ENCODE measurements at regions not wholly inside any gene's neighbourhood (a gene's known extent, or its start where the extent isn't known, plus 50 kb on each side); places are given as distances from the start of the nearest gene placed in this dataset.
"Not testable (repeated sequence)": the region's sequence is repeated elsewhere in the genome, so short reads cannot be mapped to it uniquely, and the experiment has no call there.

DNA sequence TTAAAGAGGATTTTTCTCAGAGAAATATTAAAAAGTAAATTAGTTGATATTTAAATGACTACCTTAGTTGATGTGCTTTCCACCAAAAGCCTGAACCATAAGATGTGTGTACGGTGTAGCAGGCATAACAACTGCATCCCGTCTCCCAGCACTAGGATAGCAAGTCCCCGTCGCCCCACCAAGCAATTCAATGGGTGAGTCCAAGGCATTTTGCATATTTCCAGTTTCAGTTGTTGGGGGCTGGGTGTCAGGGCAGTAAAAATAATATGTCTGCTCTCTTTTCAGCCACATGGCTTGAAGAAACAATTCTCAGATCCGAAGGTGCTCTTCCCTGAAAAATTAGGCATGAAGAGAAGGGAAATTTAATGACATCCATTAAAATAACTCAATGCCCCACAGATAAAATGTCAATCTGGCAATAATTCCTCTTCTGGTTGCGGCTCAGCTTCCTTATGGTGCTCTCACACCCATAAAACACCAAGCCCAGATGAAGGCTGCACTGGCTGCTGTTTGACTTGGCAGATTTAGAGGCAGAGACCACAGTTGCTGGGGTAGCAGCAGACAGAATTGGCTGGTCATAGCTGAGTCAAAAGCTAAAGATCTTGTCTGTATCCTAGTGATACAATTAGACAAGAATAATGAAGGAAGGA is 124.4 kb upstream of the ADCY2 start:
- TF ChIP-seq, protein P1, sequence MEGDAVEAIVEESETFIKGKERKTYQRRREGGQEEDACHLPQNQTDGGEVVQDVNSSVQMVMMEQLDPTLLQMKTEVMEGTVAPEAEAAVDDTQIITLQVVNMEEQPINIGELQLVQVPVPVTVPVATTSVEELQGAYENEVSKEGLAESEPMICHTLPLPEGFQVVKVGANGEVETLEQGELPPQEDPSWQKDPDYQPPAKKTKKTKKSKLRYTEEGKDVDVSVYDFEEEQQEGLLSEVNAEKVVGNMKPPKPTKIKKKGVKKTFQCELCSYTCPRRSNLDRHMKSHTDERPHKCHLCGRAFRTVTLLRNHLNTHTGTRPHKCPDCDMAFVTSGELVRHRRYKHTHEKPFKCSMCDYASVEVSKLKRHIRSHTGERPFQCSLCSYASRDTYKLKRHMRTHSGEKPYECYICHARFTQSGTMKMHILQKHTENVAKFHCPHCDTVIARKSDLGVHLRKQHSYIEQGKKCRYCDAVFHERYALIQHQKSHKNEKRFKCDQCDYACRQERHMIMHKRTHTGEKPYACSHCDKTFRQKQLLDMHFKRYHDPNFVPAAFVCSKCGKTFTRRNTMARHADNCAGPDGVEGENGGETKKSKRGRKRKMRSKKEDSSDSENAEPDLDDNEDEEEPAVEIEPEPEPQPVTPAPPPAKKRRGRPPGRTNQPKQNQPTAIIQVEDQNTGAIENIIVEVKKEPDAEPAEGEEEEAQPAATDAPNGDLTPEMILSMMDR (IDR thresholded peaks at IDR 0.05; ENCODE audit: extremely low read depth, insufficient read depth, missing control alignments) = no peak
- no peak for DNase-seq (ENCODE audit: low spot score)
- in situ Hi-C loops (cut with MboI; ENCODE audit: low pct_unique_long_range_greater_than_20kb, low sequenced_read_pairs, unreplicated experiment) = no loop called here

DNA sequence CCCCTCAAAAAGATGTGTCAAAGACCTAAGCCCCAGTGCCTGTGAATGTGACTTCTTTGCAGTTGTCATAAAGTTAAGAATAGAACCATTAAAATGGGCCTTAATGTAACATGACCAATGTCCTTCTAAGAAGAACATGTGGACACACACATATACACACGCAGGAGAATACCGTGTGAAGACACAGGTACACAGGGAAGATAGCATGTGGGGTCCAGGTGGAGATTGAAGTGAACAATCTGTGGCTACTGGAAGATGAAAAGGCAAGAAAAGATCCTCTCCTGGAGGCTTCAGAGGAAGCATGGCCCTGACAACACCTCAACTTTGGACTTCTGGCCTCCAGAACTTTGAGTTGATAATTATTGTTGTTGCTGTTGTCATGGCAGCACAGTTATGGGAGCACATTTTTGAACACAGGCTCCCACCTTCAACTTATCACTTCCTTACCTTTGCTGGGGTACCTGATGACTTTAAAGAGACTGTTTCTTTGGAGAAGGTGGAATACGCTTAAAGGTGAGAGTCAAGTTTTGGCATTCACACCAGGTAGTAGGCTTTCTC is 123.5 kb upstream of the ADCY2 start:
- TF ChIP-seq, protein P1 (IDR thresholded peaks at IDR 0.05; ENCODE audit: extremely low read depth, insufficient read depth, missing control alignments) = no peak
- no peak for DNase-seq (ENCODE audit: low spot score)
- in situ Hi-C loops (cut with MboI; ENCODE audit: low pct_unique_long_range_greater_than_20kb, low sequenced_read_pairs, unreplicated experiment) = no loop called here

DNA sequence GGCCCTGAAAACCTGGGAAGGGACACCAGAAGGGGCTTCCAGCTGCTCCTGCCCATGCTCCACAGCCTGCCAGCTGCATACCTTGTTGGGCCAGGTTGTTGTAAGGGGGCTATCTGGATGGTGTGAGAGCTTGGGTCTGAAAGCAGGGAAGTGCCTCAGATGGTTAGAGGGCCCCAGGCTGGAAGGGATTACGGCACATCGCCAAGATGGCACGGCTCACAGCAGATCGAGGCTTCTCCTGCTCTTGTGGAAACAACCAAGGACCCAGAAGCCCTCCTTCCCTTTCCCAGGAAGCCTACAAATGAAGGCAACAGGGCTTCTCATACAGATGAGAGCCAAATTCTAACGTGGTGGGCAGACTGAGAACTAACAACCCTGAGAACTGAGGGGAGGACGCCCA is 121.7 kb upstream of the ADCY2 start:
- DNase-seq (ENCODE audit: low spot score) = no peak
- TF ChIP-seq, protein P1 (IDR thresholded peaks at IDR 0.05; ENCODE audit: extremely low read depth, insufficient read depth, missing control alignments) = no peak
- in situ Hi-C loops (cut with MboI; ENCODE audit: low pct_unique_long_range_greater_than_20kb, low sequenced_read_pairs, unreplicated experiment) = no loop called here

DNA sequence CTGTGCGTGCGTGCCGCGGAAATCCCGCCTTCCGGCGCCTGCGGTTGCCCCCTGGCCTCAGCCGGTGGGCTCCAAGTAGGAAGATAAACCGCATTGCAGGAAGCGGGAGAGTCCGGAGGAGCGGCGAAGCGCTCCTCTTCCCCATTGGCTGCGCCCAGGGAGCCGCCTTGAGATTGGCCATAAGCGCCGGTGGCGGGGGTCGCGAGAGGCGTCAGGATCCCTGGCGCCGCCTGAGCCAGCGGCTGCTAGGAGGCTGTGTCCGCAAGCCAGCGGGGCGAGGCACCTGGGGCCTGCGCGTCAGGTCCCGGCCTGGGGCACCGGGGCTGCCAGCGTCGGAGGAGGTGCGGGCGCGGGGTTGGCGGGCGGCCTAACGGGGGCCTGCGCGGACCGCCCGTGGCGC is 106.3 kb upstream of the ADCY2 start:
- in situ Hi-C loops (cut with MboI; ENCODE audit: low pct_unique_long_range_greater_than_20kb, low sequenced_read_pairs, unreplicated experiment); DNase-seq (ENCODE audit: low spot score): not testable (repeated sequence)

DNA sequence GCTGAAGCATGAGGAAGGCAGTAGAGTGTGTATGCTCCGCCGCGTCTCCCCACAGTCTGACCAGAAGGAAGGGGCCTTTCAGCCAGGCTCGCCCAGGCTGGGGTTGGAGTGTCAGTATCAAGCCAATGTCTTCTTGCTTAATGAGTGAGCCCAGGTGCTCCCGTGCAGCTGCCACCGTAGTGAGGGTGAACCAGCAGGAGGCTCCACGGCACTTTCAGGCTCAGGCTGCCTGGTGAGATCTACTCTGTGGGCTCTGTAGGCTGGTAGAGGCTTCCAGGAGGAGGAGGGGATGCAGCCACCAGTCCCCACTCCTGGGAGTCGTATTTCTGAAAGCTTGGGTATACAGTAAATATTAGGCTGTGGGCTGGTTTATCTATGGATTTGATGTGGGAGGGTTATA is 98.1 kb upstream of the ADCY2 start:
- DNase-seq (ENCODE audit: low spot score) = not testable (repeated sequence)

DNA sequence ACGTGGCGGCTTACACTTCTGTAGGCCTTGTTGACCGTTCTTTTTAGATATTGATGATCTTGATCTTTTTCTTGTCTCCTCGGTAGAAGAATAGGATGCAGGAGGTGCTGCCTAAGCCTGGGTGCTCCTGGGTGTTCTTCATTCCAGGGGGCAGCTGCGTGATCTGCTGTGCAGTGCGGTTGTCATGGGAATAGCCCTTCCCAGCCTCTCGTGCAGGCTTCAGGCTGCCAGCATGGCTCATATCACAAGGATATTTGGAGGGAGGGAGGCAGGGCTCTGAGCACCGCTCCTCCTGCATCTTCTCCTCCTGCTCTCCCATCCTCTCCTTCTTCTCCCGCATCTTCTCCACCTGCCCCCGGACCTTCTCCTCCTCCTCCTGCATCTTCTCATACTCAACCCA is 96.2 kb upstream of the ADCY2 start:
- DNase-seq (ENCODE audit: low spot score); in situ Hi-C loops (cut with MboI; ENCODE audit: low pct_unique_long_range_greater_than_20kb, low sequenced_read_pairs, unreplicated experiment): not testable (repeated sequence)

More for the DNA sequence above, 98.1 kb upstream of the ADCY2 start:
- in situ Hi-C loops (cut with MboI; ENCODE audit: low pct_unique_long_range_greater_than_20kb, low sequenced_read_pairs, unreplicated experiment) = not testable (repeated sequence)

DNA sequence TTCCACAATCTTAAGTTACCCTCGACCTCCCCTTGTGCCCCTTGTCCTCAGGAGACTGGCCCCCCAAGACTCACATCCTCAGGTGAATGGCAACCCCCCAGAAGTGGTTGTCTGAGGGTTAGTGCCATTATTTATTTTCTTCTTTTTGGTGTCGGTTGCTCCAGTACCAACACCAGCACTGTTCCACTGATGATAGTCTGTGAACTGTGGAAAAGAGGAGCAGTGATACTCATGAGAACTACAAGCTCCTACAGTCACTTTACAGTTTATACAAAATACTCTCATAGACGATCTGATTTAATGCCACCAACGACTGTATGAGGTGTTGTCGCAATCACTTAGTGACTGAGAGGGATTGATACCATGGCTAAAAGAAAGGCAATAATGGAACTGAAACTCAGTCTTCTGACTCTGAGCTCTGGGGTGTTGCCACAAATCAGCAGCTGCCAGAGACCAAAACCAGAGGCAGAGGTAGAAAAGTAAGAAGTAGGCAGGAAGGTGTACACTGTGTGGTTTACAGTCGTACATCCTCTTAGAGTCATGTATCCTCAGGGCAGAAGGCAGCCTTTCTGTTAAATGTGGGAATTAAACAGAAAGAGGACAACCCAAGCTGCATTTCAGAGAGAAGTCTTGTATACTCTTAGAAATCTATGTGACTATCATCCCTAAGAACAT is 90.8 kb upstream of the ADCY2 start:
- in situ Hi-C loops (cut with MboI; ENCODE audit: low pct_unique_long_range_greater_than_20kb, low sequenced_read_pairs, unreplicated experiment); DNase-seq (ENCODE audit: low spot score): not testable (repeated sequence)

DNA sequence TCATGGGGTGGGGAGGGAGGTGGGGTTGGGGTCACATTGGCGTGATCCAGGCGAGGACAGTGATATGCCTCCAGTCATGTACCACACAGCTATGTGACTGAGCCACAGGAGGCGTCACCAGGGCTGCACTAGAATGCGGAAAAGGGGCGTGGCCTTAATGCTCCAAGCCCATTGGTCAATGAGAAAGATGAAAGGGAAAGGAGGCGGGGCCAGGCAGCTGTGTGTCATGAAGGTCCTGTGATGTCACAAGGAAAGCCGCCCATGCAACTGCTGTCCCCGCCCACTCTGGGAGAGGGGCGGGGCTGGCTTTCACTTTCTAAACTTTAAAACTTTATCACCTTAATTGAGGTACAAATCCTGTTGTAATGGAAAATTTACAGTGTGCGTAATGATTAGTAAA is 89.4 kb upstream of the ADCY2 start:
- not testable (repeated sequence) for DNase-seq (ENCODE audit: low spot score)

DNA sequence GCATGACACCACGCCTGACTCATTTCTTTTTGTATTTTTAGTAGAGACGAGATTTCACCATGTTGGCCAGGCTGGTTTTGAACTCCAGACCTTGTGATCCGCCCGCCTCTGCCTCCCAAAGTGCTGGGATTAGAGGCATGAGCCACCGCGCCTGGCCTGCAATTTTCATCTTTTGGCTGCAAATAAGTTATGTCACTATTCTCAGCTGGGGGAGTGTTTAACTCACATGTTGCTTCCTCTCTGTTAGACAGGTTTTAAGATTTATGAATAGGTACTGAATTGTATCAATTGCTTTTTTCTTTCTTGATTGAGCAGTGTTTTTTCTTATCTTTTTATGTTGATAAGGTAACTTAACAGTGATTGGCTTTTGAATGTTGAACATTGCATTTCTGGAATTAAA is 88.2 kb upstream of the ADCY2 start:
- in situ Hi-C loops (cut with MboI; ENCODE audit: low pct_unique_long_range_greater_than_20kb, low sequenced_read_pairs, unreplicated experiment); DNase-seq (ENCODE audit: low spot score): not testable (repeated sequence)

More for the DNA sequence above, 89.4 kb upstream of the ADCY2 start:
- in situ Hi-C loops (cut with MboI; ENCODE audit: low pct_unique_long_range_greater_than_20kb, low sequenced_read_pairs, unreplicated experiment) = not testable (repeated sequence)

DNA sequence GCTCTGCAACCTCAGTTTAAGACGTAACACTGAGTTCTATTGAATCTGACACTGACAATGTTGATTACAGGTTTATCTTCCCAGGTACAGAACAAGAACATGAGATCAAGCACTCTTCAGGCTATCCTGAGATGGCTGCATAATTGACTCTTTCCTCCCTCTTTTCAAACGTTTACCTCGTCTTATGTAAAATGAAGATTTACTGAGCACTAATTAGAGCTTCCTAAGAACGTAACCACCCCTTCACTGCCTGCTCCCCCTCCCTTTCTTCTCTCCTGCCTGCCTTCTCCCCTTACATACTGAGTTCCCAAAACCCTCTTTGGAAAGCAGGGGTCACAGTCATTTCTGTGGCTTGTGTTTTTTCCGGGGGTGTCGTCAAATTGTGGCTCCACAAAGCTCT is 86.2 kb upstream of the ADCY2 start:
- DNase-seq (ENCODE audit: low spot score); in situ Hi-C loops (cut with MboI; ENCODE audit: low pct_unique_long_range_greater_than_20kb, low sequenced_read_pairs, unreplicated experiment): not testable (repeated sequence)

DNA sequence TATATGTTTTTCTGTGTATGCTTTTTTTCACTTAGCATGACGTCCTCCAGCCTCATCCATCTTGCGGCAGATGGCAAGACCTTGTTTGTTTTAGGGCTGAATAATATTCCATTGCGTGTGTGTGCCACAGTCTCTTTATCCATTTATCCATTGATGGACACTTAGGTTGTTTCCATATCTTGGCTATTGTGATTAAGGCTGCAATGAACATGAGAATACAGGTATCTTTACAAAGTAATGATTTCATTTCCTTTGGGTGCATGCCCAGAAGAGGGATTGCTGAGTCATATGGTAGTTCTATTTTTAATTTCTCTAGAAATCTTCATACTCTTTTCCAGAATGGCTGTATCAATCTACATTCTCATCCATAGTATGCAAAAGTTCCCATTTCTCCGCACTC is 85.3 kb upstream of the ADCY2 start:
- in situ Hi-C loops (cut with MboI; ENCODE audit: low pct_unique_long_range_greater_than_20kb, low sequenced_read_pairs, unreplicated experiment); DNase-seq (ENCODE audit: low spot score): not testable (repeated sequence)

Data from GM13977 (cell line).